K562 (cell line): ENCODE measurements at regions not wholly inside any gene's neighbourhood (a gene's known extent, or its start where the extent isn't known, plus 50 kb on each side); places are given as distances from the start of the nearest gene placed in this dataset.

Experiments used
- C11orf30 ChIP-seq: fragments of 450-650 bp; IDR thresholded peaks from 2 replicates; pipeline ENCODE4 v1.6.1; 2016; ENCODE audit warnings: low read depth, mild to moderate bottlenecking
- GABPB1 ChIP-seq: sonication (generic); formaldehyde crosslinking; IDR thresholded peaks from 2 replicates; pipeline ENCODE4 v1.8.0; 2022; ENCODE audit warnings: mild to moderate bottlenecking, missing genetic modification reagents
- HIVEP1 ChIP-seq: fragments of 250-450 bp; sonication (Bioruptor Pico); IDR thresholded peaks from 2 replicates; pipeline ENCODE4 v1.4.0; 2020; ENCODE audit warnings: mild to moderate bottlenecking
- HNRNPH1 ChIP-seq: fragments of 200-400 bp; formaldehyde crosslinking; optimal IDR thresholded peaks from 2 replicates; pipeline ENCODE3; 2017; ENCODE audit warnings: low read depth, mild to moderate bottlenecking, low read length, moderate library complexity
- HNRNPK ChIP-seq: fragments of 200-400 bp; formaldehyde crosslinking; IDR thresholded peaks from one replicate; pipeline ENCODE4 v1.6.1; 2018; ENCODE audit warnings: mild to moderate bottlenecking, low read depth, low read length; ENCODE audit not compliant: poor library complexity, severe bottlenecking
- ILK ChIP-seq: fragments of 450-650 bp; IDR thresholded peaks from 2 replicates; pipeline ENCODE4 v1.6.1; 2016; ENCODE audit warnings: missing genetic modification characterization, low read depth, mild to moderate bottlenecking, missing compliant biosample characterization, moderate library complexity, borderline replicate concordance
- IRF2 ChIP-seq: sonication (generic); formaldehyde crosslinking; IDR thresholded peaks from 2 replicates; pipeline ENCODE4 v1.8.1; 2022; ENCODE audit warnings: mild to moderate bottlenecking, missing genetic modification reagents
- JUND ChIP-seq, 2 experiments: IDR thresholded peaks; 2 replicates in 1 of 2; 3 replicates in 1 of 2; pipeline ENCODE4 v1.6.1; 2011; ENCODE audit warnings: borderline replicate concordance in 2 of 2, low read depth in 2 of 2, low read length in 2 of 2, improper control_type of control experiment in 1 of 2, missing biosample characterization in 1 of 2, missing genetic modification characterization in 1 of 2, missing genetic modification reagents in 1 of 2
- L3MBTL2 ChIP-seq: fragments of 450-650 bp; IDR thresholded peaks from 2 replicates; pipeline ENCODE4 v1.6.1; 2016; ENCODE audit warnings: mild to moderate bottlenecking, moderate library complexity
- NBN ChIP-seq: fragments of 450-650 bp; IDR thresholded peaks from 2 replicates; pipeline ENCODE4 v1.6.1; 2016; ENCODE audit warnings: low read depth, mild to moderate bottlenecking
- RBFOX2 ChIP-seq: fragments of 200-400 bp; formaldehyde crosslinking; IDR thresholded peaks from 2 replicates; pipeline ENCODE4 v1.6.1; 2017; ENCODE audit warnings: low read depth, mild to moderate bottlenecking, low read length, moderate library complexity
- SRSF3 ChIP-seq: fragments of 200-400 bp; formaldehyde crosslinking; IDR thresholded peaks from 2 replicates; pipeline ENCODE4 v1.6.1; 2016; ENCODE audit warnings: mild to moderate bottlenecking, low read length, moderate library complexity; ENCODE audit not compliant: insufficient read depth
- TEAD1 ChIP-seq, 2 experiments: fragments of 450-650 bp in 1 of 2; sonication (generic) in 1 of 2; formaldehyde crosslinking; IDR thresholded peaks; 2 replicates each; pipeline versions ENCODE4 v1.4.0 to v1.8.0; 2020 to 2022; ENCODE audit warnings: mild to moderate bottlenecking in 2 of 2, missing genetic modification reagents in 1 of 2
- TRIM28 ChIP-seq: fragments of 450-650 bp; IDR thresholded peaks from 2 replicates; pipeline ENCODE4 v1.6.1; 2017
- ZNF232 ChIP-seq: sonication (generic); formaldehyde crosslinking; IDR thresholded peaks from 2 replicates; pipeline ENCODE4 v1.8.0; 2022; ENCODE audit warnings: mild to moderate bottlenecking, missing genetic modification reagents
- ZNF586 ChIP-seq: fragments of 450-650 bp; formaldehyde crosslinking; conservative IDR thresholded peaks from 2 replicates; pipeline ENCODE4 v1.4.0; 2020; ENCODE audit warnings: mild to moderate bottlenecking, moderate library complexity
- TF ChIP-seq, protein P1 (sequence below): fragments of 450-650 bp; IDR thresholded peaks from 2 replicates; pipeline ENCODE4 v1.6.1; 2014; ENCODE audit warnings: low read depth, mild to moderate bottlenecking, moderate library complexity, borderline replicate concordance
- TF ChIP-seq, protein P2 (sequence below), 2 experiments: IDR thresholded peaks in 1 of 2; conservative IDR thresholded peaks in 1 of 2; 2 replicates each; pipeline ENCODE4 v1.6.1; 2016; ENCODE audit warnings: low read depth in 2 of 2, mild to moderate bottlenecking in 1 of 2, missing compliant biosample characterization in 1 of 2, missing genetic modification characterization in 1 of 2, moderate library complexity in 1 of 2
- TF ChIP-seq, protein P3 (sequence below): fragments of 450-650 bp; IDR thresholded peaks from 2 replicates; pipeline ENCODE4 v1.6.1; 2016; ENCODE audit warnings: low read depth, mild to moderate bottlenecking, moderate library complexity
- TF ChIP-seq, protein P4 (sequence below): sonication (generic); formaldehyde crosslinking; IDR thresholded peaks from 2 replicates; pipeline ENCODE4 v1.9.0; 2022; ENCODE audit warnings: mild to moderate bottlenecking, missing genetic modification reagents
- TF ChIP-seq, protein P5 (sequence below): fragments of 200-800 bp; sonication (Bioruptor generic); IDR thresholded peaks from 2 replicates; pipeline ENCODE4 v1.6.1; 2017; ENCODE audit warnings: missing genetic modification characterization, missing compliant biosample characterization

DNA sequence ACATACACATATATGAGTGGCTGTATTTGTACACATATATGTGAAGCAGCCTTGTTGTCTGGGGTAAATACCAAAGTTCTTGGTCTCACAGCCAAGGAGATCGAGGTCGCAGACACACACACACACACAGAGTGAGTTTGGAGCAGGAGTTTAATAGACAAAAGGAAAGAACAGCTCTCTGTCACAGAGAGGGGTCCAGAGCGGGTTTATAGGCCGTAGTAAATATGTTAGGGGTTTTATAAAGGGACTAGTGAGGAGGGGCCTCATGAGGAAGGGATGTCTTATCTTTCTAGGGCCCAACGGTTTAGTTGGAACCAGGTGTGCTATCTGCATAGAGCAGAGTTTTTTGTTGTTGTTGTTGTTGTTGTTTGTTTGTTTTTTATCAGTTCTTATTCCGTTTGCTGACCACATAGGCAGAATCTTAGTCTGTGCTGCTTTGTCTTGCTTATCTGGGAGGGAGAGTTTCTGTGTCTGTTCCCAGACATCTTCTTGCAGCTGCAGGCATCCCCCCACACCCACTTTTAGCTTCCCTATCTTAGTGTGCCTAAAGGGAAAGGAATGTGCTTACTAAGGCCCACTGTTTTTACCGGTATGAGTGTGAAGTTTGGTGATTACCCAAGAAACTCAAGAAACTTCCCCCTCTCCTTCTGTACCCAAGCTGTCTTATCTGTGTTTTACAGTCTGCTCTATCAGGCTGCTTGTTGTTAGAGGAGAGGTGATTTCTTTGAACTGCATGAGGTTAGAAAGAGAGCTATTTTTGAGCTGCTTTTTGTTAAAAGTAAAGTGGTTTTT, 91.9 kb downstream of the TENT5D start (continued):
- no peak for TF ChIP-seq SRSF3
- TF ChIP-seq RBFOX2 = no peak
- TF ChIP-seq ILK (tag) = no peak
- TF ChIP-seq HNRNPH1 = no peak
- TF ChIP-seq, protein P1, sequence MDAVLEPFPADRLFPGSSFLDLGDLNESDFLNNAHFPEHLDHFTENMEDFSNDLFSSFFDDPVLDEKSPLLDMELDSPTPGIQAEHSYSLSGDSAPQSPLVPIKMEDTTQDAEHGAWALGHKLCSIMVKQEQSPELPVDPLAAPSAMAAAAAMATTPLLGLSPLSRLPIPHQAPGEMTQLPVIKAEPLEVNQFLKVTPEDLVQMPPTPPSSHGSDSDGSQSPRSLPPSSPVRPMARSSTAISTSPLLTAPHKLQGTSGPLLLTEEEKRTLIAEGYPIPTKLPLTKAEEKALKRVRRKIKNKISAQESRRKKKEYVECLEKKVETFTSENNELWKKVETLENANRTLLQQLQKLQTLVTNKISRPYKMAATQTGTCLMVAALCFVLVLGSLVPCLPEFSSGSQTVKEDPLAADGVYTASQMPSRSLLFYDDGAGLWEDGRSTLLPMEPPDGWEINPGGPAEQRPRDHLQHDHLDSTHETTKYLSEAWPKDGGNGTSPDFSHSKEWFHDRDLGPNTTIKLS = no peak
- no peak for TF ChIP-seq IRF2 (CRISPR knock-in tag)
- TF ChIP-seq TRIM28 = no peak
- TF ChIP-seq ZNF586 (CRISPR knock-in tag) = no peak
- TF ChIP-seq TEAD1 (CRISPR knock-in tag; IDR thresholded peaks at IDR 0.05) = peak; percentile 95 to 96
- TF ChIP-seq NBN = peak; percentile 65
- peak; percentile 72 for TF ChIP-seq JUND (IDR thresholded peaks at IDR 0.05; ENCODE audit: borderline replicate concordance, low read depth, low read length)
- TF ChIP-seq JUND (tag; IDR thresholded peaks at IDR 0.05; ENCODE audit: borderline replicate concordance, low read depth, low read length) = peak; percentile 72; the same call in 1 of the 3 replicates
- TF ChIP-seq, protein P2, sequence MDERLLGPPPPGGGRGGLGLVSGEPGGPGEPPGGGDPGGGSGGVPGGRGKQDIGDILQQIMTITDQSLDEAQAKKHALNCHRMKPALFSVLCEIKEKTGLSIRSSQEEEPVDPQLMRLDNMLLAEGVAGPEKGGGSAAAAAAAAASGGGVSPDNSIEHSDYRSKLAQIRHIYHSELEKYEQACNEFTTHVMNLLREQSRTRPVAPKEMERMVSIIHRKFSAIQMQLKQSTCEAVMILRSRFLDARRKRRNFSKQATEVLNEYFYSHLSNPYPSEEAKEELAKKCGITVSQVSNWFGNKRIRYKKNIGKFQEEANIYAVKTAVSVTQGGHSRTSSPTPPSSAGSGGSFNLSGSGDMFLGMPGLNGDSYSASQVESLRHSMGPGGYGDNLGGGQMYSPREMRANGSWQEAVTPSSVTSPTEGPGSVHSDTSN (CRISPR knock-in tag; IDR thresholded peaks at IDR 0.05; ENCODE audit: low read depth) = no peak
- TF ChIP-seq, protein P2 (tag; conservative IDR thresholded peaks at IDR 0.05; ENCODE audit: low read depth) = no peak; the same call in 1 of the 2 replicates
- TF ChIP-seq GABPB1 = no peak
- TF ChIP-seq, protein P3, sequence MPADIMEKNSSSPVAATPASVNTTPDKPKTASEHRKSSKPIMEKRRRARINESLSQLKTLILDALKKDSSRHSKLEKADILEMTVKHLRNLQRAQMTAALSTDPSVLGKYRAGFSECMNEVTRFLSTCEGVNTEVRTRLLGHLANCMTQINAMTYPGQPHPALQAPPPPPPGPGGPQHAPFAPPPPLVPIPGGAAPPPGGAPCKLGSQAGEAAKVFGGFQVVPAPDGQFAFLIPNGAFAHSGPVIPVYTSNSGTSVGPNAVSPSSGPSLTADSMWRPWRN = peak; percentile 65
- TF ChIP-seq, protein P4, sequence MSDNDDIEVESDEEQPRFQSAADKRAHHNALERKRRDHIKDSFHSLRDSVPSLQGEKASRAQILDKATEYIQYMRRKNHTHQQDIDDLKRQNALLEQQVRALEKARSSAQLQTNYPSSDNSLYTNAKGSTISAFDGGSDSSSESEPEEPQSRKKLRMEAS (CRISPR knock-in tag) = no peak
- no peak for TF ChIP-seq HIVEP1 (CRISPR knock-in tag)
- peak; percentile 70 for TF ChIP-seq C11orf30
- no peak for TF ChIP-seq HNRNPK
- TF ChIP-seq, protein P5, sequence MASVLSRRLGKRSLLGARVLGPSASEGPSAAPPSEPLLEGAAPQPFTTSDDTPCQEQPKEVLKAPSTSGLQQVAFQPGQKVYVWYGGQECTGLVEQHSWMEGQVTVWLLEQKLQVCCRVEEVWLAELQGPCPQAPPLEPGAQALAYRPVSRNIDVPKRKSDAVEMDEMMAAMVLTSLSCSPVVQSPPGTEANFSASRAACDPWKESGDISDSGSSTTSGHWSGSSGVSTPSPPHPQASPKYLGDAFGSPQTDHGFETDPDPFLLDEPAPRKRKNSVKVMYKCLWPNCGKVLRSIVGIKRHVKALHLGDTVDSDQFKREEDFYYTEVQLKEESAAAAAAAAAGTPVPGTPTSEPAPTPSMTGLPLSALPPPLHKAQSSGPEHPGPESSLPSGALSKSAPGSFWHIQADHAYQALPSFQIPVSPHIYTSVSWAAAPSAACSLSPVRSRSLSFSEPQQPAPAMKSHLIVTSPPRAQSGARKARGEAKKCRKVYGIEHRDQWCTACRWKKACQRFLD = peak; percentile 70; the same call in 1 of the 2 replicates
- no peak for TF ChIP-seq L3MBTL2
- no peak for TF ChIP-seq ZNF232
